HAP-1 (cell line): ENCODE measurements at regions not wholly inside any gene's neighbourhood (a gene's known extent, or its start where the extent isn't known, plus 50 kb on each side); places are given as distances from the start of the nearest gene placed in this dataset.
"Not testable (repeated sequence)": the region's sequence is repeated elsewhere in the genome, so short reads cannot be mapped to it uniquely, and the experiment has no call there.

ENCODE experiments used
- DNase-seq, 2 experiments: peaks; one replicate each; pipeline ENCODE4 v3.0.0-alpha.2; 2016 to 2020; ENCODE audit warnings: low spot score in 2 of 2
- H3K27me3 ChIP-seq: fragments of 250-450 bp; sonication (Bioruptor Pico); 2 replicates; pipeline ENCODE4 v1.5.1; 2020; ENCODE audit warnings: low read depth, mild to moderate bottlenecking, moderate library complexity
- H3K36me3 ChIP-seq: fragments of 250-450 bp; sonication (Bioruptor Pico); replicated peaks from 2 replicates; pipeline ENCODE4 v1.5.1; 2020; ENCODE audit warnings: mild to moderate bottlenecking
- H3K4me1 ChIP-seq: fragments of 250-450 bp; sonication (Bioruptor Pico); 2 replicates; pipeline ENCODE4 v1.5.1; 2020; ENCODE audit warnings: mild to moderate bottlenecking
- H3K4me3 ChIP-seq: fragments of 250-450 bp; sonication (Bioruptor Pico); 2 replicates; pipeline ENCODE4 v1.5.1; 2020; ENCODE audit warnings: mild to moderate bottlenecking, moderate library complexity
- H3K9me3 ChIP-seq: fragments of 250-450 bp; sonication (Bioruptor Pico); 2 replicates; pipeline ENCODE4 v1.5.1; 2020; ENCODE audit warnings: mild to moderate bottlenecking, moderate library complexity
- in situ Hi-C: fragments of 300-500 bp; cut with MboI; formaldehyde crosslinking; loops from 3 replicates; pipeline ENCODE4 v1.14.3; 2020; ENCODE audit warnings: low sequenced_read_pairs, inconsistent platforms, mixed read lengths

DNA sequence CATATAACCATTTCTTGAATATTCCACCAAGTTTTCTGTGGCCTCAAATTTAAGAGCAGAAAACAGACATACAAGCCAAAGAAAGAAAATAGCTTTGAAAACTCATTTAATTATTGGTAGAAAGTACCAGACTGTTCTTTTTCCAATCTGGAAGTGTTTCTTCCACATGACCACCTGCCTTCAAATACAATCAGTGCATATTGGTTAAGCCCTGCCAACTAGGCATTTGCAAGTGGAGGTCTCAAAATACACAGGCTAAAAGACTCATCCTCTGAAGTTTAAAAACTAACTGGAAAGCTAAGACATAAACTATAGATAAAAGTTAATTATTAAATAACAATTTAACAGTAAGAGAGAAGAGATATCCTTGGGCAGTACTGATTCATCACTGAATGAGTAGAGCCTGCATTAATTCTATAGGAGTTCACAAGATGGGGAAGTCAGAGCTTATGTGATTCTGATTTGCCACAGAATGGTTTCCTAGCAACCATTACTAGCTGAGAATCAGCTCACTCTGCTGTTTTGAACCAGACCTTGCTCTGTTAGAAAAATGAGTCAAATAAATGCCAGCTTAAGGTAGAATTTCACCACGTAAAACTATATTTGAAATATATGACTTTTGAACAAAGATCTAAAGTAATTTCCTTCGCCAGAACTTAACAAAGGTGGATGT is 433.8 kb downstream of the FUT8 start:
- Histone ChIP-seq H3K9me3 (no peaks in the 10 kb centered on the region), H3K27me3 (no peaks in the 10 kb centered on the region), H3K36me3 (no peaks in the 10 kb centered on the region), H3K4me3 (no peak overlapping the region), H3K4me1 (no peaks in the 10 kb centered on the region)
- DNase-seq = no peak
- in situ Hi-C loops = no loop called here

- H3K9me3 ChIP-seq = no peaks in the 10 kb centered on the region
- H3K27me3 ChIP-seq = no peaks in the 10 kb centered on the region
- no peak overlapping the region for H3K4me3 ChIP-seq
- H3K4me1 ChIP-seq = no peaks in the 10 kb centered on the region
- no peak for DNase-seq
- in situ Hi-C loops = no loop called here
- H3K36me3 ChIP-seq = no peaks in the 10 kb centered on the region
Observed at GRCh38 chr14:65847075-65847847, 434.7 kb downstream of the FUT8 start.

- DNase-seq, H3K4me1 ChIP-seq, H3K4me3 ChIP-seq, H3K36me3 ChIP-seq, in situ Hi-C loops, H3K9me3 ChIP-seq, H3K27me3 ChIP-seq: not testable (repeated sequence)
Observed at GRCh38 chr14:65847931-65848330, 435.4 kb downstream of the FUT8 start.

- no peak for DNase-seq
- H3K4me3 ChIP-seq = no peak overlapping the region
- H3K4me1 ChIP-seq = no peaks in the 10 kb centered on the region
- H3K27me3 ChIP-seq = no peaks in the 10 kb centered on the region
- H3K36me3 ChIP-seq = no peaks in the 10 kb centered on the region
- H3K9me3 ChIP-seq = no peaks in the 10 kb centered on the region
- in situ Hi-C loops = no loop called here
Observed at GRCh38 chr14:65849091-65849490, 436.6 kb downstream of the FUT8 start.

GRCh38 chr14:65849558-65849957 is 437.0 kb downstream of the FUT8 start:
- Histone ChIP-seq H3K9me3 (no peaks in the 10 kb centered on the region), H3K36me3 (no peaks in the 10 kb centered on the region), H3K4me3 (no peak overlapping the region), H3K27me3 (no peaks in the 10 kb centered on the region), H3K4me1 (no peaks in the 10 kb centered on the region)
- in situ Hi-C loops = no loop called here
- no peak for DNase-seq

DNA sequence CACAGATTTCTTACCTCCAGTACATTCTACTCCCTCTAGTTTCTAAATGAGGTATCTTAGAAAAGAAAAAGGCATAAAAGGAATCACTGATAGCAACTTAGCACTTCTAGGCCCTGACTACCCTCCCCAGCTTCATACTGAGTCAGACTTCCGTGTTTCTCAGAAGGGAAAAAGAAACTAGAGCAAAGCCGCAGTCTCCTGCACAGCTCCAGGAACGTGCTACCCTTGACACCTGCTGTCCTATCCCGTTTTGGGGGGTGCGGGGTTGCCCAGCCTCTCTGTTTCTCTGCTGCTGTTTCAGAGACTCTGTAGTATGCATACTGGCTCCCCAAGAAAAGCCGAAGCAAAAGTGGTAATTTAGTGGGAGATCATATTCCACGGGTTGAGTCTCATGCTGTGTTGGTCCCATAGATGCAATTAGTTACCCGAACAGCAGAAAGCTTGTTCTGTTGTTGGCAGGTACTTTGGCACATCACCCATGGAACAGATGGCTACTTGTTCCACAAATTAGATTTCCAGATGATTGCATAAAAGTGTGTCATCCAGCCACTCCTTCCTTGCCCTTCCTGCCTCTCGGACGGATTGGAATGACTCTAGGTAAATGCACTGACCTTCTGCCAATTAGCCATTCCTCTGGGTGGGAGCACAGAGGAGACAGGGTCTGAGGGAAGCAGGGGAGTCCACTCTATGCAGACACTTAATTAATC is 438.1 kb downstream of the FUT8 start:
- in situ Hi-C loops = no loop called here
- no peak for DNase-seq

GRCh38 chr14:65852689-65853088 is 440.2 kb downstream of the FUT8 start:
- Histone ChIP-seq H3K4me1 (no peaks in the 10 kb centered on the region), H3K9me3 (no peaks in the 10 kb centered on the region), H3K27me3 (no peaks in the 10 kb centered on the region), H3K36me3 (no peaks in the 10 kb centered on the region), H3K4me3 (no peak overlapping the region)
- in situ Hi-C loops = no loop called here
- no peak for DNase-seq

More for the DNA sequence above, 438.1 kb downstream of the FUT8 start:
- no peak overlapping the region for H3K4me3 ChIP-seq
- no peaks in the 10 kb centered on the region for H3K27me3 ChIP-seq
- H3K4me1 ChIP-seq = no peaks in the 10 kb centered on the region
- H3K9me3 ChIP-seq = no peaks in the 10 kb centered on the region
- H3K36me3 ChIP-seq = no peaks in the 10 kb centered on the region

DNA sequence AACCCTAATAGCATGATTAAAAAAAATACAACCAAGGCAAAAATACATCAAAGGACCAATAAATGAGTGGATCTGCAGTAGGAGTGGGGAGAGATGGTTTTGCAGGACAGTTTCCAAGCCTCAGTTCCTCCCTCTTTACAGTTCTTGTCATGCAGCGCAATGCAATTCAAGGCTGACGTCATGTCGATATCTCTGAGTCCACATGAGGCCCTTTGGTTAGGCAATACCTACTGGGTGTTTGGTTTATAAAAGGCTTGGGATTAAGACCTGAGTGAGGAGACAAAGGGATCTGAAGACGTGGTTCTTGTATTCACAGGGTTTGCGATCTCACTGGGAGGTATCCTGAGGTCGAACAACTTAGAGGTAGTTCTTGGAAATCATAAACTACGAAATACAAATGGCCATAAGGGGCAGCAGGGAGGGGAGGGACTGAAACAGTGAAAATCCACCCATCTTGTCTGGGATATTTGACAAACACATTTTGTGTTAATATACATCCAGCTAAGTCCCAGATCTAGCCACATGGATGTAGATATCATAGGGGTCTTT is 441.0 kb downstream of the FUT8 start:
- no peak for DNase-seq
- Histone ChIP-seq H3K9me3 (no peaks in the 10 kb centered on the region), H3K4me1 (no peaks in the 10 kb centered on the region), H3K4me3 (no peak overlapping the region), H3K27me3 (no peaks in the 10 kb centered on the region), H3K36me3 (no peaks in the 10 kb centered on the region)
- in situ Hi-C loops = no loop called here

DNA sequence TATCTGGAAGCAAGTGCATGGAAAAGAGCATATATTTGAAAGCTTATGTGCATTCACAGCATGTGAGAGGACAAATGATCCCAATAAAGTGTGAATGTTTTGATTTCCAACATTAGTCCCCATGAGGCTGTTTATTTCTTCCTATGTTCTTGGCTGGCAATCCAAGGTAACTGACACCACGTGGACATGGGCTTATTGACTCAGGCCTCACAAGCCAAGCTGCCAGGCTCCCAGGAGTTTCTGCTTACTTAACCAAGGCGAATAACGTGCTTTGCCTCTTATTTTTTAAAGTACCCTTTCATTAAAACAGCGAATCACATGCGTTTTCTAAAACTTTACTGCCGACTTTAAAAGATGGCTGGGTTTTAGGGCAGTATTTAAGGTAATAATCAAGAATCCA is 441.7 kb downstream of the FUT8 start:
- H3K36me3 ChIP-seq = no peaks in the 10 kb centered on the region
- H3K27me3 ChIP-seq = no peaks in the 10 kb centered on the region
- in situ Hi-C loops = no loop called here
- H3K4me3 ChIP-seq = no peak overlapping the region
- H3K9me3 ChIP-seq = no peaks in the 10 kb centered on the region
- no peak for DNase-seq
- no peaks in the 10 kb centered on the region for H3K4me1 ChIP-seq

DNA sequence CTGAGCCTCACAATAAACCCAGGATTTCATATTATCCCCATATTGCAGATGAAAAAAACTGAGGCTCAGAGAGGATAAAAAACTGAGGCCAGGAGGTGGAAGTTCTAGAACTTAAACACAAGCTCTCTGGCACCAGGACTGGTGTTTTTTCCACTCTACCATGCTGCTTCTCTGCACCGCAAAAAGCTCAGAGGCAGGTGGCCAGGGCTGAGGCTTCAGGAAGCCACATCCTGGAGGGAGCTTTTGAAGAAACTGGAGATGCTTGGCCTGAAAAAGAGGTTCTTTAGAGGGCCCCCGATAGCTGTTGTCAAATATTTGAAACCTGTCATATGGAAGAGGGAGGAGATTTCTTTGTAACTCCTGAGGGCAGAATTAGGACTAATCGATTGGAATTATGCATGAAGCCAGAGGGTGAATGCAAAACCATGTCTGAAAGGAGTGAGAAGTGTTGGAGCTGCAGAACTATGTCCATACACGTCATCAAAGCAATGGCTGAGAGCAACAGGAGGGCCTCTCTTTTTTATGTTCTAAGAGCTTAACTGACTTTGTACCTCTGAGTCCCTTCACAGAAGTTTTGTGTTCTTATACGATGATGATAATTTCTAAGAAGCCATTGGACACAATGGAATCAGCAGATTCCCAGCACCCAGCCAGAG is 448.6 kb downstream of the FUT8 start:
- in situ Hi-C loops = no loop called here
- H3K27me3 ChIP-seq = peaks cover 6% of the 10 kb centered on the region; the same call in 1 of the 2 replicates

GRCh38 chr14:65864549-65864948 is 452.0 kb downstream of the FUT8 start:
- Histone ChIP-seq H3K9me3 (no peaks in the 10 kb centered on the region), H3K4me1 (no peaks in the 10 kb centered on the region), H3K4me3 (no peak overlapping the region), H3K36me3 (no peaks in the 10 kb centered on the region), H3K27me3 (peaks cover 6% of the 10 kb centered on the region; the same call in 1 of the 2 replicates)
- no peak for DNase-seq
- in situ Hi-C loops = no loop called here

More for the DNA sequence above, 448.6 kb downstream of the FUT8 start:
- DNase-seq = no peak
- H3K4me1 ChIP-seq = no peaks in the 10 kb centered on the region
- no peak overlapping the region for H3K4me3 ChIP-seq
- H3K9me3 ChIP-seq = no peaks in the 10 kb centered on the region
- no peaks in the 10 kb centered on the region for H3K36me3 ChIP-seq

DNA sequence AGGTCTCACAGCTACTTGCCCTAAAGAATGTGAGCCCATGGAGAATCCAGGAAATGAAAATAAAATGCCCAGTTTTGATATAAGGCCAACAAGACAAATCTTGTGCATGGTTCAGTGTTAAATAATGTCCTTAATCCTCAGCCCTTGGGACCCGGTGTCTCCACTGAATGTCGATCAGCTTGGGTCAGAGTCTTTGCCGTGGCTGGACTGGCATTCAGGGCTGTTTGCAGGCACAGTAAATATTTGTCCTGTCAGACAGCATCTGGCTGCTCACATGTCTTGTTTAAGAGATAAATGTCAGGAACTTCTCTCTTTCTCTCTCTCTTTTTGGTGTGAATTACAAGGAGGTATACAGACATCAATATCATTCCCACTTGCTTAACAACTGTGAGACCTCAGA is 452.5 kb downstream of the FUT8 start:
- in situ Hi-C loops = no loop called here
- Histone ChIP-seq H3K4me3 (no peak overlapping the region), H3K36me3 (no peaks in the 10 kb centered on the region), H3K27me3 (peaks cover 6% of the 10 kb centered on the region; the same call in 1 of the 2 replicates), H3K4me1 (no peaks in the 10 kb centered on the region), H3K9me3 (no peaks in the 10 kb centered on the region)
- no peak for DNase-seq

DNA sequence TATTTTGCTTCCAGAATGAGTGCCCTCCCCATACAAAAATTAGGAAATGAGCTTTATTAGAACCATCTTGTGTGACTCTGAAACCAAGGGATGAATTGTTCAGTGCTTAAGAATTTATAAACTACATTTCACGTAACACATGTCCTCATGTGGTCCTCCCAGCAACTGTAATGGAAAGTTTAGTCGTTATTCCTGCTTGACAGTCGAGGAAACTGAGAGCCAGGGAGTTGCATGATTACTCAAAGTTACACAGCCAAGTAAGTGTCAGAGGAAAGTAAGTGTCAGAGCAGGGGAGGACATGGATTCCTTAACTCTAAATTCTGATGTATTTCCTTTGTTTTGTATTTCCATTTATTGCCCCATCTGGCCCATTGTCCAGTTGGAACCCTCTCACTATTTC is 453.9 kb downstream of the FUT8 start:
- Histone ChIP-seq H3K4me3 (no peak overlapping the region), H3K27me3 (peaks cover 6% of the 10 kb centered on the region; the same call in 1 of the 2 replicates), H3K4me1 (no peaks in the 10 kb centered on the region), H3K9me3 (no peaks in the 10 kb centered on the region), H3K36me3 (no peaks in the 10 kb centered on the region)
- DNase-seq = no peak
- in situ Hi-C loops = no loop called here
